ENCODE measurements at regions not wholly inside any gene's neighbourhood (a gene's known extent, or its start where the extent isn't known, plus 50 kb on each side); places are given as distances from the start of the nearest gene placed in this dataset.
"Not testable (repeated sequence)": the region's sequence is repeated elsewhere in the genome, so short reads cannot be mapped to it uniquely, and the experiment has no call there.

DNA sequence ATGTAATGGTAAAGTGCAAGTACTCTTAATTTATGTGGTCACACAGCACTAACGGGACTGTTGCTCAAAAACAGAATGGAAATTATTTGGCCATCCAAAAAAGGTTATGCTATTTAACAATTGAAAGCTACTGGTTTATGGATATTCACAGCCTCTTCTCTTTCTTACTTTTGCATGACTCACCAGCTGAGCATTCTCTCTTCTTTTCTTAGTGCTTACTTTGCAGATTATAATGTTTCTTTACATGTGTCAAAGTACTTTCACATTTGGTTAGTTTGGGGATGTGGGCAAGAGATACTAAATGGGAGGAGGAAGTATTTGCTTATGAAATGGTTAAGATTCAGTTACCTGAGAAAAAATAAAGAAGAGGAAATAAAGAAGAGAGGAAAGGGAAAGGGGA, 610.5 kb downstream of the HTR1B start:
- no peak overlapping the region for H3K9ac ChIP-seq (ENCODE audit: low read depth in 1 of 2, low read length in 2 of 2)
- no peak for DNase-seq (ENCODE audit: low spot score)
- 68% methylated on average over 1 of the region's 1 CpG for WGBS

GRCh38 chr6:76849274-76849970, 613.9 kb downstream of the HTR1B start:
- H3K27me3 ChIP-seq (ENCODE audit: control insufficient read depth in 4 of 4, insufficient read depth in 4 of 4, low read length in 3 of 4); H3K36me3 ChIP-seq (ENCODE audit: control insufficient read depth in 4 of 4, insufficient read depth in 3 of 4, low read depth in 1 of 4, low read length in 3 of 4); H3K4me3 ChIP-seq (ENCODE audit: low read depth in 1 of 3, low read length in 3 of 3); H3K9ac ChIP-seq (ENCODE audit: low read depth in 1 of 2, low read length in 2 of 2); H3K27ac ChIP-seq (ENCODE audit: low read depth in 1 of 2, low read length in 2 of 2); H3K4me1 ChIP-seq (ENCODE audit: control insufficient read depth in 4 of 4, insufficient read depth in 4 of 4, low read length in 3 of 4); DNase-seq (ENCODE audit: low spot score); H3K9me3 ChIP-seq (ENCODE audit: control insufficient read depth in 4 of 4, low read length in 3 of 4): not testable (repeated sequence)
- WGBS, result 83% methylated on average over 9 of the region's 9 CpGs

More for the DNA sequence above, 610.5 kb downstream of the HTR1B start:
- Histone ChIP-seq H3K27ac (ENCODE audit: low read depth in 1 of 2, low read length in 2 of 2) (no peak overlapping the region), H3K27me3 (ENCODE audit: control insufficient read depth in 4 of 4, insufficient read depth in 4 of 4, low read length in 3 of 4) (no peaks in the 10 kb centered on the region), H3K9me3 (ENCODE audit: control insufficient read depth in 4 of 4, low read length in 3 of 4) (no peaks in the 10 kb centered on the region), H3K36me3 (ENCODE audit: control insufficient read depth in 4 of 4, insufficient read depth in 3 of 4, low read depth in 1 of 4, low read length in 3 of 4) (no peaks in the 10 kb centered on the region), H3K4me1 (ENCODE audit: control insufficient read depth in 4 of 4, insufficient read depth in 4 of 4, low read length in 3 of 4) (no peaks in the 10 kb centered on the region), H3K4me3 (ENCODE audit: low read depth in 1 of 3, low read length in 3 of 3) (no peak overlapping the region)
- TF ChIP-seq JUND (IDR thresholded peaks at IDR 0.05), result no peak
- TF ChIP-seq HNF4G (IDR thresholded peaks at IDR 0.05), result no peak
- no peak for TF ChIP-seq HNF4A (conservative IDR thresholded peaks at IDR 0.05)
- TF ChIP-seq FOXA1 (IDR thresholded peaks at IDR 0.05), result no peak
- no peak for TF ChIP-seq EGR1 (IDR thresholded peaks at IDR 0.05; ENCODE audit: low read depth in 2 of 2)
- TF ChIP-seq NR2F2 (IDR thresholded peaks at IDR 0.05), result no peak
- TF ChIP-seq TAF1 (conservative IDR thresholded peaks at IDR 0.05), result no peak
- no peak for TF ChIP-seq YY1 (IDR thresholded peaks at IDR 0.05)
- TF ChIP-seq FOXA2 (IDR thresholded peaks at IDR 0.05), result no peak
- TF ChIP-seq GABPA (IDR thresholded peaks at IDR 0.05 in 1 of 2, conservative IDR thresholded peaks at IDR 0.05 in 1 of 2), result no peak
- TF ChIP-seq, protein P1, sequence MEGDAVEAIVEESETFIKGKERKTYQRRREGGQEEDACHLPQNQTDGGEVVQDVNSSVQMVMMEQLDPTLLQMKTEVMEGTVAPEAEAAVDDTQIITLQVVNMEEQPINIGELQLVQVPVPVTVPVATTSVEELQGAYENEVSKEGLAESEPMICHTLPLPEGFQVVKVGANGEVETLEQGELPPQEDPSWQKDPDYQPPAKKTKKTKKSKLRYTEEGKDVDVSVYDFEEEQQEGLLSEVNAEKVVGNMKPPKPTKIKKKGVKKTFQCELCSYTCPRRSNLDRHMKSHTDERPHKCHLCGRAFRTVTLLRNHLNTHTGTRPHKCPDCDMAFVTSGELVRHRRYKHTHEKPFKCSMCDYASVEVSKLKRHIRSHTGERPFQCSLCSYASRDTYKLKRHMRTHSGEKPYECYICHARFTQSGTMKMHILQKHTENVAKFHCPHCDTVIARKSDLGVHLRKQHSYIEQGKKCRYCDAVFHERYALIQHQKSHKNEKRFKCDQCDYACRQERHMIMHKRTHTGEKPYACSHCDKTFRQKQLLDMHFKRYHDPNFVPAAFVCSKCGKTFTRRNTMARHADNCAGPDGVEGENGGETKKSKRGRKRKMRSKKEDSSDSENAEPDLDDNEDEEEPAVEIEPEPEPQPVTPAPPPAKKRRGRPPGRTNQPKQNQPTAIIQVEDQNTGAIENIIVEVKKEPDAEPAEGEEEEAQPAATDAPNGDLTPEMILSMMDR (IDR thresholded peaks at IDR 0.05; ENCODE audit: low read depth, low read length, missing input control), result no peak
- TF ChIP-seq RXRA (IDR thresholded peaks at IDR 0.05), result no peak
- no peak for TF ChIP-seq RAD21 (IDR thresholded peaks at IDR 0.05)
- TF ChIP-seq ZBTB33 (IDR thresholded peaks at IDR 0.05), result no peak
- no peak for TF ChIP-seq SP1 (IDR thresholded peaks at IDR 0.05)
- TF ChIP-seq, protein P2, sequence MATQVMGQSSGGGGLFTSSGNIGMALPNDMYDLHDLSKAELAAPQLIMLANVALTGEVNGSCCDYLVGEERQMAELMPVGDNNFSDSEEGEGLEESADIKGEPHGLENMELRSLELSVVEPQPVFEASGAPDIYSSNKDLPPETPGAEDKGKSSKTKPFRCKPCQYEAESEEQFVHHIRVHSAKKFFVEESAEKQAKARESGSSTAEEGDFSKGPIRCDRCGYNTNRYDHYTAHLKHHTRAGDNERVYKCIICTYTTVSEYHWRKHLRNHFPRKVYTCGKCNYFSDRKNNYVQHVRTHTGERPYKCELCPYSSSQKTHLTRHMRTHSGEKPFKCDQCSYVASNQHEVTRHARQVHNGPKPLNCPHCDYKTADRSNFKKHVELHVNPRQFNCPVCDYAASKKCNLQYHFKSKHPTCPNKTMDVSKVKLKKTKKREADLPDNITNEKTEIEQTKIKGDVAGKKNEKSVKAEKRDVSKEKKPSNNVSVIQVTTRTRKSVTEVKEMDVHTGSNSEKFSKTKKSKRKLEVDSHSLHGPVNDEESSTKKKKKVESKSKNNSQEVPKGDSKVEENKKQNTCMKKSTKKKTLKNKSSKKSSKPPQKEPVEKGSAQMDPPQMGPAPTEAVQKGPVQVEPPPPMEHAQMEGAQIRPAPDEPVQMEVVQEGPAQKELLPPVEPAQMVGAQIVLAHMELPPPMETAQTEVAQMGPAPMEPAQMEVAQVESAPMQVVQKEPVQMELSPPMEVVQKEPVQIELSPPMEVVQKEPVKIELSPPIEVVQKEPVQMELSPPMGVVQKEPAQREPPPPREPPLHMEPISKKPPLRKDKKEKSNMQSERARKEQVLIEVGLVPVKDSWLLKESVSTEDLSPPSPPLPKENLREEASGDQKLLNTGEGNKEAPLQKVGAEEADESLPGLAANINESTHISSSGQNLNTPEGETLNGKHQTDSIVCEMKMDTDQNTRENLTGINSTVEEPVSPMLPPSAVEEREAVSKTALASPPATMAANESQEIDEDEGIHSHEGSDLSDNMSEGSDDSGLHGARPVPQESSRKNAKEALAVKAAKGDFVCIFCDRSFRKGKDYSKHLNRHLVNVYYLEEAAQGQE (IDR thresholded peaks at IDR 0.05), result no peak
- TF ChIP-seq MAX (IDR thresholded peaks at IDR 0.05), result no peak
- TF ChIP-seq, protein P3, sequence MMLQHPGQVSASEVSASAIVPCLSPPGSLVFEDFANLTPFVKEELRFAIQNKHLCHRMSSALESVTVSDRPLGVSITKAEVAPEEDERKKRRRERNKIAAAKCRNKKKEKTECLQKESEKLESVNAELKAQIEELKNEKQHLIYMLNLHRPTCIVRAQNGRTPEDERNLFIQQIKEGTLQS (IDR thresholded peaks at IDR 0.05), result no peak

All from liver (tissue), 8 donors.